CD4-positive, alpha-beta T cell treated with Interleukin-10 for 1 hour (primary cell): ENCODE measurements at regions not wholly inside any gene's neighbourhood (a gene's known extent, or its start where the extent isn't known, plus 50 kb on each side); places are given as distances from the start of the nearest gene placed in this dataset.

Experiments
- DNase-seq: peaks from one replicate; pipeline ENCODE4 v3.0.0-alpha.2; 2020

GRCh38 chr5:117880932-117881331, 1107.4 kb downstream of the DTWD2 start:
- no peak for DNase-seq

GRCh38 chr5:117877731-117878130, 1110.6 kb downstream of the DTWD2 start:
- DNase-seq, result no peak

- DNase-seq, result no peak
Measured at GRCh38 chr5:117872798-117873368, 1115.5 kb downstream of the DTWD2 start.

- DNase-seq, result no peak
Measured at GRCh38 chr5:117869596-117869995, 1118.8 kb downstream of the DTWD2 start.

DNA sequence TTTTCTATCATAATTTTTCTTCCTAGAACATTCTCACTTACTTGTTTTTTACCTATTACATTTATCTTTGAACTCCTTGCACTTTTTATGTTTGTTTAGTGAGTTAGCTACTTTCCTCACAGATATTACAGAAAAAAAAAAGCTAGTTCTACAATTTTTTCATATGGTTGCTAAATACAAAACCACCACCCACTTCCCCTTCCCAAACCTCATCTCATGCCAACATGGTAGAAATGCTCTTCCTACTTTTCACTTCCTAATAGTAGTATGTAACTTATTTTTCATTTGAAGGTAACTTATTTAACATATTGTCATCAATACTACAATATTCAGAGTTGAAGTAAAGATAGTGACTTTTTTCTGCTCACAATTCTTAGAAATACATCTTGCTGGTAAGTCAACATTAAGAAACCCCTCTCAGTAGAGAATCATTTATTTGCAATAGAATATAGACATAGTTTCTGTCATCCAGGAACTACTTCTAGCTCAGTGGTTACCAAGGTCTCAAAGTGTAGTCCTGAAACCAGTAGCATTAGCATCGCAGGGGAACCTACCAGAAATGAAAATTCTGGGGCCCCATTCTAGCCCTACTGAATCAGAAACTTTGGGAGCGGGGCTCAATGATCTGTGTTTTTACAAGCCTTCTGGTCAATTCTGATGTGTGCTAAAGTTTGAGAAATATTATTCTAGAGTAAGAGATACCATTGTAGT, 1124.6 kb downstream of the DTWD2 start:
- no peak for DNase-seq

GRCh38 chr5:117860550-117860949, 1127.8 kb downstream of the DTWD2 start:
- no peak for DNase-seq

GRCh38 chr5:117859176-117859575, 1129.2 kb downstream of the DTWD2 start:
- DNase-seq, result no peak

GRCh38 chr5:117856713-117857112, 1131.6 kb downstream of the DTWD2 start:
- DNase-seq, result no peak

- no peak for DNase-seq
Measured at GRCh38 chr5:117837786-117838185, 1150.6 kb downstream of the DTWD2 start.

DNA sequence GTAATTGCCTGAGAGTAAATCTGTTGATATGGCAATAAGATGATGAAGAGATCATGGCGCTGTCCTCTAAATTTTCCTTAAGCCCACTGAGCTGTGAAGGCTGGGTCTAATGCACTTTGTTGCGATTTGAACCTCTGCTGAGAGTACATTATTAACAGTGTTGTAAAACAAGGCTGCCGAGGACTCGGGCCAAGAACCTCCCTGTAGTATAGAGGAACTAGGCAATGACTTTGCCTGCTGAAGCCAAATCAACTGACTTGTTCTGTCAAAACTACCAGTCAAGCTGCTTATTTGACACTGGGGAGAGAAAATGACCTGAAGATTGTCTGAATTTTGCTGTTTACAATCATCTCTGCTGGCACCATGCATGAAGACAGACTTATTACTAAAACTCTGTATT, 1154.7 kb downstream of the DTWD2 start:
- DNase-seq, result no peak

DNA sequence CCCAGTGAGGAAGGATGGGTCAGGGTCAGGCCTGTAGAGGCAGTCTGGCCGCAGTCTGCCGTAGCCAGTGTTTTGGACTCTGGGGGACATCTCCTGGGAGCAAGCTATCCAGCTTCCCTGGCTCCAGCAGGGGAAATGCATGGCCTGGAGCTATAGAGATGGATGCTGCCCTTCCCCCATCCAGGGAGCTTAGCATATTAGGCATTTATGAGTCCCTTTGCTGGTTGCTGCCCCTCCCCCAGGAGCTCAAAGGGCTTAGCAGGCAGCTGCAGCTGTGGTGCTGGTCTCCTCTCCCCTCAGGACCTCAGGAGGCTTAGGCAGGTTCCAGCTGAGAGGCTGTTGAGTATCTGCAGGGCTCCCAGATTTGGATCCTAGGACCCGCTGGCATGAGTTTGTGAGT, 1158.7 kb downstream of the DTWD2 start:
- DNase-seq, result no peak

- DNase-seq, result no peak
Measured at GRCh38 chr5:117813850-117814249, 1174.5 kb downstream of the DTWD2 start.

GRCh38 chr5:117812861-117813260, 1175.5 kb downstream of the DTWD2 start:
- DNase-seq, result no peak

GRCh38 chr5:117809251-117809650, 1179.1 kb downstream of the DTWD2 start:
- no peak for DNase-seq

DNA sequence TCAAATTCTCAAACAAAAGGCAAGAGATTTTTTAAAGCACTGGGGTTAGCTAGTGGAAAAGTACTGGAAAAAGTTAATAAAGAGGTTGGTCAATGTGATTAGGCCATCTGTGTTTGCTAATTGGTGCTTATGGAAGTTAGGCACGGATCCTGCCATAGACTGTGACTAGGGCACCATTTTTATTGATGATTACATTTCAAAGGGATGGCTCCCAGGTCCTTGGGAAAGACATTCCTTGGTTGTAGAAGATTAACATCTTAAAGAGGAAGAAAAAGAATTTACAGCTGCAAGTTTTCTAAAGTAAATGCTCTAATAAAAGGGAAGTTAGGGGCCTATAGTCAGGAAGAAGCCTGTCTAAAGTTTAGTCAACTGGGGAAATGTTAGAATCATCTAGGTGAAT, 1183.3 kb downstream of the DTWD2 start:
- DNase-seq, result no peak

DNA sequence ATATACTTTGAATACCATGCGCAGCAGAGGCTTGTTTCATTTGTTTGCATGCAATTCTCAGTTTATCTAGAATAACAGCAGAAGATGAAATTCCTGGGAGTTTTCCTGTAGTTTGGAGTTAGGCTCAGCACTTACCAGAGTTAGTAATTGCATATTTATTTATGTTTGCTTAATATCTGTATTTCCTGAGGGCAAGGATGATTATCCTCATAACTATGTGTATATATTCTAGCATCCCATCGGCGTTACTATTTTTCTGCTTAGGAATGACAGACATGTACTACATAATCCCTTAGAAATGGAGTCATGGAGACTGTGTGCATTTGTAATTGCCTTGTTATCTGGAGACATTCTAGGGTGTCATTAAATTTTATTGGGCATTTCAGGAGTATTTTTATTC, 1184.8 kb downstream of the DTWD2 start:
- no peak for DNase-seq

DNA sequence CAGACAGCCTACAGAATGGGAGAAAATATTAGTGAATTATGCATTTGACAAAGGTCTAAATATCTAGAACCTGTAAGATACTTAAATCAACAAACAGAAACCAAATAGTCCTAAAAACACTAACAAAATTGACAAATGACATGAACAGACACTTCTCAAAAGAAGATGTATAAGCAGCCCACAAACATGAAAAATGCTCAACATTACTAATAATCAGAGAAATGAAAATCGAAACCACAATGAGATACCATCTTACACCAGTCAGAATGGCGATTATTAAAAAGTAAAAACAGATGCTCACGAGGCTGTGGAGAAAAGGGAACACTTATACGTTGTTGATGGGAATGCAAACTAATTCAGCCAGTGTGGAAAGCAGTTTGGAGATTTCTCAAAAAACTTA, 1186.8 kb downstream of the DTWD2 start:
- no peak for DNase-seq

DNA sequence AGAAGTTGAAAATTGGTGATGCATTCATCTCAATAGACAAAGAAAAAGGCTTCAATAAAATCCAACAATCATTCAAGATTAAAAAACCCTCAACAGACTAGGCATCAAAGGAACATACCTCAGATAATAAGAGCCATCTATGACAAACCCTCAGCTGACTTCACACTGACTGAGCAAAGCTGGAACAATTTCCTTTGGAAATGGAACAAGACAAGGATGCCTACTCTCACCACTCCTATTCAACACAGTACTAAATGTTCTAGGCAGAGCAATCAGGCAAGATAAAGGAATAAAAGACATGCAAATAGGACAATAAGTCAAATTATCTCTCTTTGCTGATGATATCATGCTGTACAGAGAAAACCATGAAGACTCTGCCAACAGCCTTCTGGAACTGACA, 1188.1 kb downstream of the DTWD2 start:
- no peak for DNase-seq

DNA sequence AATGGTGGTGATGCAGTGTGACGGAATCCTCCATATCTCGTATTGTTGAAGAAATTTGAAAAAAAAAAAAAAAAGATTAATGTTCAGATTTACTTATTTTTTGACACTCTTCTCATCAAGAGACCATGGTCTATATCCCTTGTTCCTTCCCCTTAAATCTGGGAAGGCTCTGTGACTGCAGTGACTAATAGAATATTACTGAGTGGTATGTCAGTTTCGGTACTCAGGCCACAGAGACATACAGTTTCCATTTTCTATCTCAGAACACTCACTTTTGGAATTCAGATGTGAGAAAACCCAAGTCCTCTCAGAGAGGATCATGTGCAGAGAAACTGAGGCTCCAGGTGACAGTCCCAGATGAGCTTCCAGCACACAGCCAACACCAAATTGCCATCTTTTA, 1193.5 kb downstream of the DTWD2 start:
- DNase-seq, result no peak

- no peak for DNase-seq
Measured at GRCh38 chr5:117793963-117794362, 1194.4 kb downstream of the DTWD2 start.

GRCh38 chr5:117792476-117792875, 1195.9 kb downstream of the DTWD2 start:
- no peak for DNase-seq

- DNase-seq, result no peak
Measured at GRCh38 chr5:117788596-117788995, 1199.8 kb downstream of the DTWD2 start.

- no peak for DNase-seq
Measured at GRCh38 chr5:117779171-117779570, 1204.5 kb upstream of the SEMA6A start.

DNA sequence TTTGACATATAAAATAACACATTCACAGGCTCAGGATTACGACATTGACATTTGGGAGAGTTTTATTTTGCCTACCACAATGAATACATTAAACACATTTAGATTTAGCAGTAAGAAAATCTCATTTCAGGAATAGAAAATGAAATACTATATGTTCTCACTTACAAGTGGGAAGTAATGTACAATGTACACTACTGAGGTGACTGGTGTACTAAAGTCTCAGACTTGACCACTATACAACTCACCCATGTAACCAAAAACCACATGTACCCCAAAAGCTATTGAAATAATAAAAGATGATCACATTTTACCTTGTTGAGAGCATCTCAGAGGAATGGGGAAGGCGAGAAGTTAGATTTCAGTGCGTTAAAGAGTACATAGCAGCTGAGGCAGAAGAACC, 1202.4 kb upstream of the SEMA6A start:
- no peak for DNase-seq

GRCh38 chr5:117769877-117770276, 1195.3 kb upstream of the SEMA6A start:
- DNase-seq, result no peak
